Midbrain (tissue), 1 donor: ENCODE measurements at regions not wholly inside any gene's neighbourhood (a gene's known extent, or its start where the extent isn't known, plus 50 kb on each side); places are given as distances from the start of the nearest gene placed in this dataset.
"Not testable (repeated sequence)": the region's sequence is repeated elsewhere in the genome, so short reads cannot be mapped to it uniquely, and the experiment has no call there.

Experiments used
- DNase-seq: peaks from one replicate; lab custom pipeline; 2025; lab: John Stamatoyannopoulos, UW

- DNase-seq = no peak
Observed at GRCh38 chr2:12453731-12454130, 263.0 kb upstream of the TRIB2 start.

GRCh38 chr2:12455661-12456060 lies 261.1 kb upstream of the TRIB2 start:
- DNase-seq = no peak

DNA sequence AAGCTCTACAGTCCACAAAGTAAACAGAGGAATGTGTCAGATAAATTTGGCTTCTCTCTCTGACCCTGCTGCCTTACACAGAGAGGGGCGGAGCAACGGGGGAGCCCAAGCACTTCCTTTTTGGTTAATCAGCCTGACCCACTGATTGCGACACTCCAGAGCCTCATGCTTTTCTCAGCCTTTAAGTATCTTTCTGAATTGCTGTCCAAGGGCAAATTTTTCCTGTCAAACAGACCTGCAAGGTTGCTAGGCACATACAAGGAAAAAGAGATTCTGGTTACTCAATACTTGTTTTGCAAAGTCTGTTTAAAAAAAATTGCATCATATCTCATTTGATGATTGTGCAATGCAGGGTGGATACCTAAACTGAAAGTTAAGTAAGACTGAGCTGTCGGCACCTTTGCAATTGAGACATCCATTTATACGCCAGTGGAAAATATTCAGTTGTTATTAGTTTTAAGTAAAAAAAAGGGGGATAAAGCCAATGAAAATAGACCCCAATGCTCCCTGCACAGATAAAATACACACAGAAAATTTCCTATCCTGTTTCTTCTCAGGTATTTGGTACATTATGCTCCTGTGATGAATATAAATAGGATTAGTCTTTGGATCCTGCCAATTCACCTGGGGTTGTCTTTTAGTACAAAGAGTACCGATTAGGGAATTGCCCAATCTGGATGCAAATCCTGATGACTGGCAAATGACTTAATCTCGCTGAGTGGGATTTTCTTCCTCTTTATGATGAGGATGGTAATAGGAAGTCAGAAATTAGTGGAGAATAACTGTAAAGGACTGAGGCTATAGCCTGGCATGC lies 260.2 kb upstream of the TRIB2 start:
- DNase-seq = peak; percentile 24

- no peak for DNase-seq
Observed at GRCh38 chr2:12457831-12458230, 258.9 kb upstream of the TRIB2 start.

DNA sequence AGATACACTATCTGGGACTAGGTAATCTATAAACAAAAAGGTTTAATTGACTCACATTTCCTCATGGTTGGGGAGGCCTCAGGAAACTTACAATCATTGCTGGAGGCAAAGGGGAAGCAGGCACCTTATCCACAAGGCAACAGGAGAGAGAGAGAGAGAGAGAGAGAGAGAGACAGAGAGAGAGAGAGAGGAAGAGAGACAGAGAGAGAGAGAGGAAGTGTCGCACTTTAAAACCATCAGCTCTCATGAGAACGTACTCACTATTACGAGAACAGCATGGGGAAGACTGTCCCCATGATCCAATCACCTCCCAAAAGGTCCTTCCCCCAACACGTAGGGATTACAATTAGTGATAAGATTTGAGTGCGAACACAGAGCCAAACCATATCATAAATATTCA lies 253.5 kb upstream of the TRIB2 start:
- no peak for DNase-seq

DNA sequence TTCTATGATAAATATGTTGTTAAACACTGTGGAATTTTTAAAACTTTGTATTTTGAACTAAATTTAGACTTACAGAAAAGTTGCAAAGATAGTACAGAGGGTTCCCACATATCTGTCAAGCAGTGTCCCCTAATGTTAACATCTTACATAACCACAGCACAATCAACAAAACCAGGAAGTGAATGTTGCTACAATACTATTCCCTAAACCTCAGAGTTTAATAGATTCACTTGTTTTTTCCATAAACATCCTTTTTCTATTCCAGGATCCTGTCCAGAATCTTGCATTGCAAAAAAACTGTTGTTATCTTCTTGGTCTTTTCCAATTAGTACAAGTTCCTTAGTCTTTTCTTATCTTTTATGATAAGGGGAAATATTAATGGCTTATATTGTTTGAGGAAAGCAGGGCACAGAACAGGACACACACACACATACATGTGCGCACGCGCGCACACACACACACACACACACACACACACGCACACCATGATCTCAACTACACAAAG lies 251.1 kb upstream of the TRIB2 start:
- DNase-seq = no peak

- DNase-seq = no peak
Observed at GRCh38 chr2:12467303-12467702, 249.4 kb upstream of the TRIB2 start.

- no peak for DNase-seq
Observed at GRCh38 chr2:12469141-12469561, 247.6 kb upstream of the TRIB2 start.

DNA sequence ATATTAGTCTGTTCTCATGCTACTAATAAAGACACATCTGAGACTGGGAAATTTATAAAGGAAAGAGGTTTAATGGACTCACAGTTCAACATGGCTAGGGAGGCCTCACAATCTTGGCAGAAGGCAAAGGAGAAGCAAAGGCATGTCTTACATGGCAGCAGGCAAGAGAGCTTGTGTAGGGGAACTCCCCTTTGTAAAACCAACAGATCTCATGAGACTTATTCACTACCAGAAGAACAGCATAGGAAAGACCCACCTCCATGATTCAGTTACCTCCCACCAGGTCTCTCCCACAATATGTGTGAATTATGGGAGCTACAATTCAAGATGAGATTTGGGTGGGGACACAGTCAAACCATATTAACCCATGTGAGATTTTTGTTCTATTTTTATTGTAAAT lies 244.5 kb upstream of the TRIB2 start:
- DNase-seq = not testable (repeated sequence)

DNA sequence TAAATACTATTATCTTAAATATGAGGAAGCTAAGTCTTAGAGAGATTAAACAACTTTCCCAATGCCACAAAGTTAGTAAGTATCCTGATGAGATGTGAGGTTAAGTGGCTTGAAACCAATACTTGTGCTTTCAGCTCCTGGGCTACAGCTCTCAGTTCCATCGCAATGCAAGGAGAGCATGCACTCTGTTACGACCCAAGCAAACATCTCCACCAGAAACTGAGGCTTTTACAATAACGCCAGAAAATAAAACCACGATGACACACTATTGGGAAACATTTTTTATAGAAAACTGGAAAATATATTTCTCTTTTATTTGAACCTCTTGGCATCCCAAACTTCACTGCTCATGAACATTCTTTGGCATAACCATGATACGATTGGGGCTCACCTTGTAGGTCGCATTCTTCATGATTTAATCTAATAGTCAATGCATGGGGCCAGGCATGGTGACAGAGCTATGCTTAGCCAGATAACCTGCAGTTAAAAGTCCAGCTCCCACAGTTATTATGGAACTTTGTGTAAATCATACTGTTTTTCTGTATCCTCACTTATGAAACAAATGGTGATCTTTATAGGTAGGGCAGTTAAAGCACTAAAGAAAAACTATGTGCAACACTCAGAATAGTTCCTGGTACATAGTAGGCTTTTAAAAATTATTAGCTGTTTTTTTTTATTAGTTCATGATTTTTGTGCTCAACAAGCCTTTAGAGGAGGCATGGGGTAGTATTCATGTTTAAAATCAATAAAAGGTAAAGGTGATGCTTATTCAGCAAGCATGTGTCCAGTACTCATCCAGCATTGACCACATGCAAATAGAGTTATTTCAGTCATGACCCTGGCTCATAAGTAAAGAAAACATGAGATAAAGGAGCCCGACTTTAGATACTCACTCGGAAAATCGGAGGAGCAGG lies 238.3 kb upstream of the TRIB2 start:
- DNase-seq = no peak

GRCh38 chr2:12479065-12479601 lies 237.6 kb upstream of the TRIB2 start:
- DNase-seq = no peak

DNA sequence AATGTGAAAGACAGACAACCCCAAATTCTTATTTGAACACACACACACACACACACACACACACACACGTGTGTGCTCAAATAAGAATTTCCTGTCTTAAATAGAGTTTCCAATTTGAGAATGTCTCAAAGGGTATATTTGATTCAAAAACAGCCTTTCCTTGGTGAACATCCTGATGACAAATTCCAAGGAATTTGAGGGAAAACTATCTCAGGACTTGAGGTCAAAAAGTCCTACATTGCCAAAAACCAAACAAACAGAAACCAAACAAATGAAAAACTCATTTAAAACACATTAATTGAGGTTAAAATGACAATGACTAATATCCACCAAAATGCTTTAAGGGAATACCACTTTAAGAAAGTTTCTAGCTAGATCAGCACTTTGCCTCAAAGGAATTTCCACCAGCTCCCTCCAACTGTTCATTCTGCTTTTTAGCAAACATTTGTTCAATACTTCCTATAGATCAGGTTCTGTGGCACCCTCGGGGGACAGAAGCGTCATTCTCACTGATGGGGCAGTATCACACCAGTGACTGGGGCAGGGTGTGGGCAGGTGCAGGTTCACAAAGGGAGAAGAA lies 232.1 kb upstream of the TRIB2 start:
- no peak for DNase-seq

DNA sequence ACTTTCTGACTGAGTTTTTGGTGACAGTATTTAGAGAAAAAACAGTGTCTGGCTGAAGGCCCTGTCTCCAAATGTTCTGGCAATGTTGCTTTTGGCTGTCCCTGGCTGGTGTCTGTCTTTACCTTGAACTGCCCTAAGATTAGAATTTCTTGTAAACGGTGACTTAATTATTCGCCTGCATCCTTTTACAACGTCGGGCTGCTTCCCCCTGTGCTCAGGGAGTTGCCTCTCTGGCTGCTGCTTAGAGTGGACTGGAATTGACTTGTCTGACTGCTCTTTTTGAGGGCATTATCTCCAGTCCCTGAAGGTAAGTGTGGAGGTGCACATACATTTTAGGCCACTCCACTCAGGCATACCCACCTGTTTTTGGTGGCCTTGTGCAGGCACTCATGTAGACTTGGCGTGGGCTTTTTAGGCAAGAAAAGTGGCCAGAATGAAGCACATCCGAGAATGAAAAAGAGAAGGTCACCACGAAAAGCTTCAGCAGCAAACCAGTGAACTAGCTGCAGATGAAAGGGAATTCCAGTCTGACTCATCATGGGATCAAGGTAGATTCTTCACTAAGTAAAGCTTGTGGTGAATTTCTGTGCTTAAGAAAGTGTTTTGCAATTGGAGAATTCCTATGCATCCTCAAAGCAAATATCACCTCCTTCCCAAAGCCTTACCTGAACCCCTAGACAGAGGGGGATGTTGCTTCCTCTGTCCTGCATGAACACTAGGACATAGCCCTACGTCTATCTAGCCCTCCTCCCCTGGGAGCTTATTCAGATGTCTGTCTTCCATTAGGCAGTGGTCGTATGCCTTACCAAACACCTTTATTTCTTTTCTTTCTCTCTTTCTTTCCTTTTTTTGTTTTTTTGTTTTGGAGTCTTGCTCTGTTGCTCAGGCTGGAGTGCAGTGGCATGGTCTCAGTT lies 230.3 kb upstream of the TRIB2 start:
- no peak for DNase-seq

DNA sequence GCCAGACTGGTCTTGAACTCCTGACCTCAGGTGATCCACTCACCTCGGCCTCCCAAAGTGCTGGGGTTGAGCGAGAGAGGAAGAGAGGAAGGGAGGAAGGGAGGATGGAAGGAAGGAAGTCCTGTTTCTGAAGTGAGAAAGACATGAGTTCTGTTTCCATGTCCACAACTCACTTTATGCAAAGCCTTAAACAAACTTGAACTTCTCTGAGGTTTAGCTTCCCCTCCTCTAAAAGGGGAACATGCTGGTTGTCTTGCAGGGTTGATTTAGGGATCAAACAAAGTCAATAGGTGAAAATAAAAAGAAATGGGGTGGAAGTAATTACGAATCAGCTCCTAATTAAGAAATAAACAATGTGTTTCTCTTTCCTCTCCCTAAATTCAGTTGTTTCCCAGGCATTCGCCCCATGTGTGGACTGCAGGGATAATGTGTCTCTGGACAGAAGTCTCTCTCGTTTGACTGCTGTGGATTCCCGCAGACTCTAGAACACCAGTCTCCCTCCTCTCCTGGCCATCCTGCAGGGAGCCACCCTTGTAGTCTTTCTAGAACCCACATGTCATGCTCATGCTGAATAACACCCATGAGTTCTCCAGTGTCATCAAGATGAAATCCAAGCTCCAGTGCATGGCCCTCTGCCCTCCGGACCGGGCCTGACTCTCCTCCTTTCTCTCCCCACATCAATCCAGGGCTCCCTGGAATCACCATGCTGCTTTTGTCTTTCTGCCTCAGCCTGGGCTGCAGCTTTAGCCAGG lies 229.3 kb upstream of the TRIB2 start:
- DNase-seq = no peak

DNA sequence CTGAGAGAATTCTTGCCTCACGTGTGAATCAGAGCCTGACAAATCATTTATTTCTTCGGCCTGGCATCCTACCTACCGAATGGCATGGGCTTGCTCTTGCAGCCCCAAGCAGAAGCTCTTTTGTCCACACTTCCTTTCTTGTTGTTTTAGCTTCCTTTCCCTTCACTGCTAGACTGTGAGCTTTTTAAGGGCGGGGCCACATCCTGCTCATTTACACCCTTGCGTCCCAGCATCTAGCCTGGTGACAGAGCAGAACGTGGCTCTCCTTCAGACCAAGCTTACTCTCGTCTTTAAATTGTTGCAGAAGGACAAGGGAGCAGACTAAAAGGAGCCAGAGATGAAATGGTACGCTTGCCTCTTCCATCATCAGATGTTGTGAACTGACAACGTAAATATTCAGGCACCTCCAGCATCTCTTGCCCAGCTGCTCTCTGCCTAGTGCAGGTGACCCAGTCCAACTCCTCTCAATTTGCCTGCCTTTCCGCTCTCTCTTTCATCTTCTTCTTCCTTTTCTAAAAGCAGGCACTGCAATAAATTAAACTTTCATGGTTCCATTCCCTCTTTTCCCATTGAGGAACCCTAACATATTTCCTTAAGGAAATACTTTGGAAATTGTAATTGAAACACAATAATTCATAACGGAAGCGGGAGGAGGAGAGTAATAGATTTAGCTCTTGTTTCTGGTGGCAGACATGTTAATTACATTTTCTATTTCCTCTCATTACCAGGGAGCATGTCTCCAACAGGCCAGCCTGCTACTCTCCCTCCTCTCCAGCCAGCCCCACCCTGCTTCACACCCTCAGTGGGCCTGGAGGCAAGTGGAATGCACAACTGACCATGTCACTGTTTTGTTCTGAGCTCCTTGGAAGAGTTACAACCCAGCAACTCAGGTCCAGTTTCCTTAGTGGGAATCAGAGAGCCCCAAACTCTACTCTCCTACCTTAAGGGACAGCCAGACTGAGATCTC lies 228.1 kb upstream of the TRIB2 start:
- no peak for DNase-seq

DNA sequence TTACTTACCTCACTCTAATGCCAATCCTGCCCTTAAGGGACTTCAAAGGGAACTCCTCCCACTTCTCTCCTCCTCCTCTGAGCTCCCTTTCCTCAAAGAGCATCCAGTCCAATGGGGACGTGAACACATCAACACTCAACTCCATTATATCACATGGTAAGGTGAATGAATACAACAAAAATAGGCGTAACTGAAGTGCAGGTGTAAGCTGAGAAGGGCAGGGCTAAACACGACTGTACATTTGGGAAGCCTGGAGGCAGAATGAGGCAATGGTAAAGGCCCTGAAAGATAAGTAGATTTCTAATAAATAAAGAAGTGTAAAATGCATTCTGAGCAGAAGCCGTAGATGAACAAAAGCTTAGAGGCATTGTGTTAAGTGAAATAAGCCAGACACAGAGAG lies 226.1 kb upstream of the TRIB2 start:
- no peak for DNase-seq

- DNase-seq = not testable (repeated sequence)
Observed at GRCh38 chr2:12492360-12492759, 224.4 kb upstream of the TRIB2 start.

DNA sequence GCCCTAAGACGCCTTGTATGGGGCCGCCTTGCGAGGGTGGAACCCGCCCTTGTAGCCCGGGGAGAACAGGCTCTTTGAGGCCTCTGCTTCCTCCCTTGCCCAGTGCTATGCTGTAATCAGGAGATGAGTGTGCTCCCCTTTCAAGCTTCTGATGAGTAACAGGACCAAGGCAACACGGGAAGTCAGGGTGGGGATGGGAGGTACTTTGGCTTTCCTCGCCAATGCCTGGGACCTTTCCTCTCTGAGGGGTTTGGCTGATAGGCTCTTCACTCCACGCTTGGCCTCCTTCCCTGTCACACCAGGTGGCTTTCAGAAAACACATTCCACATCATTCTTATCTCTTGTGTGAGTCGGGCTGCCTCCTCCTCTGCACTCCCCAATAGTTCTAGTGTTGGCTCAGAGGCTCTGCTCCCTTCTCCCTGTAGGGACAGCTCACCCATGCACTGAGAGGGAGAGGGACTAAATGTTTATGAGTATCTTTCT lies 223.7 kb upstream of the TRIB2 start:
- no peak for DNase-seq

- no peak for DNase-seq
Observed at GRCh38 chr2:12495247-12495868, 221.4 kb upstream of the TRIB2 start.
